SJSA1 (cell line): ENCODE measurements at regions not wholly inside any gene's neighbourhood (a gene's known extent, or its start where the extent isn't known, plus 50 kb on each side); places are given as distances from the start of the nearest gene placed in this dataset.
A peak's percentile ranks its signal among the peaks of the same experiment; 100 is the strongest.
"Not testable (repeated sequence)": the region's sequence is repeated elsewhere in the genome, so short reads cannot be mapped to it uniquely, and the experiment has no call there.

Experiments
- DNase-seq, 2 experiments: peaks; one replicate each; pipeline ENCODE4 v3.0.0-alpha.2; 2015 to 2020; ENCODE audit warnings: low spot score in 2 of 2, low read depth in 1 of 2
- H3K27ac ChIP-seq: fragments of 250-450 bp; sonication (Bioruptor Pico); 2 replicates; pipeline ENCODE4 v1.5.1; 2020; ENCODE audit warnings: mild to moderate bottlenecking, moderate library complexity
- H3K27me3 ChIP-seq: fragments of 250-450 bp; sonication (Bioruptor Pico); replicated peaks from 2 replicates; pipeline ENCODE4 v1.5.1; 2020; ENCODE audit warnings: mild to moderate bottlenecking, moderate library complexity
- H3K36me3 ChIP-seq: fragments of 250-450 bp; sonication (Bioruptor Pico); 2 replicates; pipeline ENCODE4 v1.5.1; 2020; ENCODE audit warnings: mild to moderate bottlenecking
- H3K4me1 ChIP-seq: fragments of 250-450 bp; sonication (Bioruptor Pico); replicated peaks from 2 replicates; pipeline ENCODE4 v1.6.1; 2021; ENCODE audit warnings: mild to moderate bottlenecking
- H3K4me3 ChIP-seq: fragments of 250-450 bp; sonication (Bioruptor Pico); 2 replicates; pipeline ENCODE4 v1.5.1; 2020; ENCODE audit warnings: mild to moderate bottlenecking
- H3K9me3 ChIP-seq: fragments of 250-450 bp; sonication (Bioruptor Pico); replicated peaks from 2 replicates; pipeline ENCODE4 v1.5.1; 2020; ENCODE audit warnings: mild to moderate bottlenecking

- no peak for DNase-seq
- Histone ChIP-seq H3K4me1 (no peaks in the 10 kb centered on the region), H3K9me3 (no peaks in the 10 kb centered on the region), H3K27ac (no peak overlapping the region), H3K27me3 (no peaks in the 10 kb centered on the region), H3K36me3 (no peaks in the 10 kb centered on the region), H3K4me3 (no peak overlapping the region)
These were observed 2476.7 kb downstream of the PCDH9 start for GRCh38 chr13:64753233-64754000.

GRCh38 chr13:64749301-64749700 is 2480.8 kb downstream of the PCDH9 start:
- no peaks in the 10 kb centered on the region for H3K36me3 ChIP-seq
- no peak overlapping the region for H3K4me3 ChIP-seq
- DNase-seq: no peak
- H3K4me1 ChIP-seq: no peaks in the 10 kb centered on the region
- H3K9me3 ChIP-seq: no peaks in the 10 kb centered on the region
- no peaks in the 10 kb centered on the region for H3K27me3 ChIP-seq
- no peak overlapping the region for H3K27ac ChIP-seq

GRCh38 chr13:64746845-64747244 is 2483.3 kb downstream of the PCDH9 start:
- no peaks in the 10 kb centered on the region for H3K36me3 ChIP-seq
- H3K4me3 ChIP-seq: no peak overlapping the region
- no peaks in the 10 kb centered on the region for H3K9me3 ChIP-seq
- no peak overlapping the region for H3K27ac ChIP-seq
- no peaks in the 10 kb centered on the region for H3K4me1 ChIP-seq
- no peak for DNase-seq
- H3K27me3 ChIP-seq: no peaks in the 10 kb centered on the region

GRCh38 chr13:64740493-64740892 is 2489.6 kb downstream of the PCDH9 start:
- Histone ChIP-seq H3K27me3 (no peaks in the 10 kb centered on the region), H3K9me3 (no peaks in the 10 kb centered on the region), H3K27ac (no peak overlapping the region), H3K36me3 (no peaks in the 10 kb centered on the region), H3K4me1 (no peaks in the 10 kb centered on the region), H3K4me3 (no peak overlapping the region)
- DNase-seq: no peak

GRCh38 chr13:64725492-64725891 is 2504.6 kb downstream of the PCDH9 start:
- Histone ChIP-seq H3K27ac (no peak overlapping the region), H3K4me1 (peaks cover 15% of the 10 kb centered on the region), H3K9me3 (no peaks in the 10 kb centered on the region), H3K36me3 (no peaks in the 10 kb centered on the region), H3K4me3 (no peak overlapping the region), H3K27me3 (no peaks in the 10 kb centered on the region)
- no peak for DNase-seq

- Histone ChIP-seq H3K9me3 (no peaks in the 10 kb centered on the region), H3K4me3 (no peak overlapping the region), H3K27me3 (no peaks in the 10 kb centered on the region), H3K27ac (peak overlapping the region; percentile 73), H3K36me3 (no peaks in the 10 kb centered on the region), H3K4me1 (peaks cover 15% of the 10 kb centered on the region)
- peak; percentile 68 to 87 for DNase-seq
These were observed 2506.4 kb downstream of the PCDH9 start for GRCh38 chr13:64723724-64724123.

GRCh38 chr13:64718116-64718515 is 2512.0 kb downstream of the PCDH9 start:
- no peak for DNase-seq
- H3K27ac ChIP-seq: no peak overlapping the region
- peaks cover 11% of the 10 kb centered on the region for H3K4me1 ChIP-seq
- H3K4me3 ChIP-seq: no peak overlapping the region
- H3K36me3 ChIP-seq: no peaks in the 10 kb centered on the region
- no peaks in the 10 kb centered on the region for H3K27me3 ChIP-seq
- no peaks in the 10 kb centered on the region for H3K9me3 ChIP-seq

GRCh38 chr13:64716936-64717335 is 2513.2 kb downstream of the PCDH9 start:
- Histone ChIP-seq H3K36me3 (no peaks in the 10 kb centered on the region), H3K9me3 (no peaks in the 10 kb centered on the region), H3K27me3 (no peaks in the 10 kb centered on the region), H3K4me3 (no peak overlapping the region), H3K27ac (no peak overlapping the region), H3K4me1 (peaks cover 3% of the 10 kb centered on the region; the same call in 1 of the 2 replicates)
- no peak for DNase-seq

GRCh38 chr13:64709079-64709478 is 2521.1 kb downstream of the PCDH9 start:
- Histone ChIP-seq H3K27me3 (no peaks in the 10 kb centered on the region), H3K4me3 (no peak overlapping the region), H3K4me1 (no peaks in the 10 kb centered on the region; the same call in 1 of the 2 replicates), H3K9me3 (no peaks in the 10 kb centered on the region), H3K27ac (no peak overlapping the region), H3K36me3 (no peaks in the 10 kb centered on the region)
- no peak for DNase-seq

GRCh38 chr13:64704121-64704649 is 2526.0 kb downstream of the PCDH9 start:
- H3K4me3 ChIP-seq: no peak overlapping the region
- H3K36me3 ChIP-seq: no peaks in the 10 kb centered on the region
- H3K4me1 ChIP-seq: no peaks in the 10 kb centered on the region; the same call in 1 of the 2 replicates
- no peaks in the 10 kb centered on the region for H3K9me3 ChIP-seq
- H3K27ac ChIP-seq: no peak overlapping the region
- no peaks in the 10 kb centered on the region for H3K27me3 ChIP-seq
- DNase-seq: no peak

- Histone ChIP-seq H3K36me3 (no peaks in the 10 kb centered on the region), H3K27ac (no peak overlapping the region), H3K27me3 (no peaks in the 10 kb centered on the region), H3K4me1 (no peaks in the 10 kb centered on the region), H3K4me3 (no peak overlapping the region), H3K9me3 (no peaks in the 10 kb centered on the region)
- DNase-seq: no peak
These were observed 2532.9 kb downstream of the PCDH9 start for GRCh38 chr13:64697226-64697625.

- Histone ChIP-seq H3K27ac (no peak overlapping the region), H3K36me3 (no peaks in the 10 kb centered on the region)
- DNase-seq: no peak
These were observed 2541.1 kb downstream of the PCDH9 start for GRCh38 chr13:64688893-64689677.

GRCh38 chr13:64686536-64686935 is 2543.6 kb downstream of the PCDH9 start:
- not testable (repeated sequence) for H3K27me3 ChIP-seq, H3K4me3 ChIP-seq, H3K36me3 ChIP-seq, DNase-seq, H3K4me1 ChIP-seq, H3K9me3 ChIP-seq, H3K27ac ChIP-seq

More at GRCh38 chr13:64688893-64689677, 2541.1 kb downstream of the PCDH9 start:
- Histone ChIP-seq H3K9me3 (no peaks in the 10 kb centered on the region), H3K4me1 (0 out of 2 replicates have a peak, but pooled peaks cover 5% of the 10 kb centered on the region), H3K4me3 (no peak overlapping the region), H3K27me3 (no peaks in the 10 kb centered on the region)
